ENCODE measurements at regions not wholly inside any gene's neighbourhood (a gene's known extent, or its start where the extent isn't known, plus 50 kb on each side); places are given as distances from the start of the nearest gene placed in this dataset.

DNA sequence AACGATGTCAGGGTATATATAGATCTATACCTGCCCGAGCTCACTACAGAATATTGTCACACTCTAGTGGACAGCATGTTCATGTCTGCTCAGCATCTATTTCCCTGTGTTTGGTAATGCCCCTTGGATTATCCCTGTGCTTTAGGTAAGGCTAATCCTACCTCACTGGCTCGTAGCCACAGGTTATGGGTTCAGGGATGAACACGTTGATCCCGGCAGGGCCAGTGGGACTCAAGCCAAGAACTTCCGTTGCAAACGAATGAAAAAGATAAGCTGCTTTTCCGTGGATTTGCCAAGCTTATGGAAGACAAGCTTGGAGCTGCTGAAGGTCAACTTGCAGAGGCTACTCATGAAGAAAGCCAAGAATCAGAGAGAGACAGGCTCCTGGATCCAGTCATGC lies 400.0 kb upstream of the TSHZ3 start:
- in situ Hi-C loops (cut with HindIII; ENCODE audit: low pct_unique_long_range_greater_than_20kb, low sequenced_read_pairs), result no loop called here
- no peak for DNase-seq (ENCODE audit: low read depth)

DNA sequence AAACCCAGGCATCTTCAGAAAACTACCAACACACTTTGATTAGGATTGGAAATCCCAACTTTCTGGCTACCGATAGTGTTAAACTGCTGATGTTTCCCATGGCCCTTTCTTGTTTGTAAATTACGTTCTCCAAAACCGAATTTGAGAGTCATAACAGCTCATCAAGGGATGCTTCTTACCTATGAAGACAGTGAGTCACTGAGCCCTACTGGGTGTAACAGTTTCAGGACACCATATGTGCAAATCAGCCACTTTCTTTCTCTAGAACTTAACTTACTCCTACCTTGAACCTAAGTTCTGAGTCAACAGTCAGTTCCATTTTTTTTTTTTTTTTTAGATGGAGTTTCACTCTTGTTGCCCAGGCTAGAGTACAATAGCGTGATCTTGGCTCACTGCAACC lies 410.1 kb upstream of the TSHZ3 start:
- no peak for DNase-seq (ENCODE audit: low read depth)

DNA sequence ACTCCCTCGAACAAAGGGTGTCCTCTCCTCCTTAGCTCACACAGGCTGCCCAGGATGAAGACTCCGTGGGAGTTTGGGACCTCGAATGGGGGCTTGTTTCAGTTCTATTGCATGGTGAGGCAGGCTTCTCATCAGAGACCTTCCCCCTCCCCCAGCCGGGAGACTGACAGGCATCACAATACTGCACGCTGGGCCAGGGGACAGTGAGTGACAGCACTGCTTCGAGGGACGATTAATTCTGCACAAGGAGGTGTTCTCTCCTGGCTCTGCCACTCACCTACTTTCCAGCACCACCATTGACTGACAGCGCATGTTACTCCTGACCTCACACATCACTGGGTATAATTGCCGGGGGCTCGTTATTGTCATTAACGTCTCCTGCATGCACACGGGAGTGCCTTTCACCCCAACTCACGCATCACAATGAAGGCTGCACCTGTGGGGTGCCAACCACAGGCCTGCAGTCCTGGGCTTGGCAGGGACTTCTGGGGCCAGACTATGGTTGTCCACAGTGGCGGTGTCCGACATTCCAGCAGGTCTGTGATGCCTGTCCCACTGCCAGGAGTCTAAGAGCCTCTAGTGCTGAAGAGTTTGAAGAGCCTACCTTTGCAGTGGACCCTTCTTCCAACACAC lies 412.2 kb upstream of the TSHZ3 start:
- DNase-seq (ENCODE audit: low read depth), result no peak
- in situ Hi-C loops (cut with HindIII; ENCODE audit: low pct_unique_long_range_greater_than_20kb, low sequenced_read_pairs), result no loop called here

More for the DNA sequence above, 410.1 kb upstream of the TSHZ3 start:
- in situ Hi-C loops (cut with HindIII; ENCODE audit: low pct_unique_long_range_greater_than_20kb, low sequenced_read_pairs), result no loop called here

DNA sequence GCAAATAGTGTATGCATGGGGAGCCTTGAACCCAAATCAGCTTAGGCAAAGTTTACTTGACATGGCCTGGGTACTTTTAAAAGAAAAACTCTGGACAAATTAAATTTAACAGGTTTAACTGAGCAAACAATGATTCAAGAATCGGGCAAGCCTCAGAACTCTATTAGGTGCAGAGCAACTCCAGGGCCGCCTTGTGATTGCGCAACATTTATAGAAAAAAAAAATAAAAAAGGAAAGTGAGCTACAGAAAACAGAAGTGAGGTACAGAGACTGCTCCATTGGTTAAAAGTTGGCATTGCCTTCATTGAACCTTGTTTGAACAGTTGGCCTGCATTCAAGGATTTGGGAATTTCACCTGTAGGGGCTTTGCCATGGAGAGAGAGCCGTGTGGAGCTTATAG lies 421.0 kb upstream of the TSHZ3 start:
- DNase-seq (ENCODE audit: low read depth), result no peak
- in situ Hi-C loops (cut with HindIII; ENCODE audit: low pct_unique_long_range_greater_than_20kb, low sequenced_read_pairs), result no loop called here

- in situ Hi-C loops (cut with HindIII; ENCODE audit: low pct_unique_long_range_greater_than_20kb, low sequenced_read_pairs), result no loop called here
- DNase-seq (ENCODE audit: low read depth), result no peak
Measured at GRCh38 chr19:31772915-31773314, 423.7 kb upstream of the TSHZ3 start.

DNA sequence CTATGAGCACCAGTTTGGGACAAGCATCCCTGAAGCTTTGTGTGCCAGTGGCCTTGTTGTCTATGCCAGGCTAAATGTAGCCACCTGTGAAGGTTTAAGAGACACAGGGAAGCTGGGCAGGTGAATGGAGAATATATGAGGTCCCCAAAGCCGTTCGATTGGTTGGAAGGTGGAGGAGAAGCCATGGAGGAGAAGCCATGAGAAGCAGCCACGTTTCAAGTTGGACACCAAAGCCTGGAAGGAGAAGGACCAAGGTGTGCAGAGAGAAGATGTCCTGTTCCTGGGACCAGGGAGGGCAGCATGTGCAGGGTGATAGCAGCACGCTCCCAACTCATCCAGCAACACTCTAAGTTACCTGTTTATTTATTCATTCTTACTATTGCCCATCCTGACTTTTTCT lies 432.3 kb upstream of the TSHZ3 start:
- DNase-seq (ENCODE audit: low read depth), result no peak
- in situ Hi-C loops (cut with HindIII; ENCODE audit: low pct_unique_long_range_greater_than_20kb, low sequenced_read_pairs), result no loop called here

DNA sequence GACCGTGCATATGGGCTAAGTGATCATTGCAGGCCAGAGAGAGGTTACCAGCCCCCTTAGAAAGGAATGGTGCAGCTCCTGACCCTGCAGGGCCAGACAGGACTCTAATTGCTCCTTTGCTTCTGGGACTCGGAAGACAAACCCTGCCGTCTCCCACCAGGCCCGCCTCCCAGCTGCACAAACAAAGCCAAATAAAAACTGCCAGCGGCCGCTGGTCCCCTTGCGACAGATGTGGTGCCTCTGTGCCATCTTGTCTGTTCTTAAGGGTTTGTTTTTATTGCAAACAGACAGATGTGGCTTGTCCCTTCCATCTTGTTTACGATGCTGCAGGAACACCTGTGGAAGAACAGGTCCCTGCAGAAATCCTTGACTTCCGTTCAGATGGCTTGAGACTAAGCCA lies 434.4 kb upstream of the TSHZ3 start:
- in situ Hi-C loops (cut with HindIII; ENCODE audit: low pct_unique_long_range_greater_than_20kb, low sequenced_read_pairs), result no loop called here
- DNase-seq (ENCODE audit: low read depth), result no peak

DNA sequence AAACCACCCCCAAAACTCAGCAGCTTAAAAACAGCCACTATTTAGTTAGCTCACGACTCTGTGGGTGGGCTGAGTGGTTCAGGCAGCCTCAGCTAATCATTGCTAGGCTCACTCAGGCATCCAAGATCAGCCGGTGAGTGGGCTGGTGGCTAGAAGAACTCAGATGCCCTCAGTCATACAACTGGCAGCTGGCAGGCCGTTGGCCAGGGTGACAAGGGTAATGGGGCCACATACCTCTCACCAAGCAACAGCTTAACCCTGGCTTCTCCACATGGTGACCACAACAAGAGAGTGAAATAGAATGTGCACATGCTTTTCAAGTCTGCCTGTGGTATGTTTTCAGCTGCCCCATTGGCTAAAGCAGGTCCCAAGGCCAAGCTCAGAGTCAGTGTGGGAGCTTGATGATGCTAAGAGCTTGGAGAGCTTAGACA lies 435.4 kb upstream of the TSHZ3 start:
- in situ Hi-C loops (cut with HindIII; ENCODE audit: low pct_unique_long_range_greater_than_20kb, low sequenced_read_pairs), result no loop called here
- DNase-seq (ENCODE audit: low read depth), result no peak

- in situ Hi-C loops (cut with HindIII; ENCODE audit: low pct_unique_long_range_greater_than_20kb, low sequenced_read_pairs), result no loop called here
- no peak for DNase-seq (ENCODE audit: low read depth)
Measured at GRCh38 chr19:31801611-31802010, 452.4 kb upstream of the TSHZ3 start.

DNA sequence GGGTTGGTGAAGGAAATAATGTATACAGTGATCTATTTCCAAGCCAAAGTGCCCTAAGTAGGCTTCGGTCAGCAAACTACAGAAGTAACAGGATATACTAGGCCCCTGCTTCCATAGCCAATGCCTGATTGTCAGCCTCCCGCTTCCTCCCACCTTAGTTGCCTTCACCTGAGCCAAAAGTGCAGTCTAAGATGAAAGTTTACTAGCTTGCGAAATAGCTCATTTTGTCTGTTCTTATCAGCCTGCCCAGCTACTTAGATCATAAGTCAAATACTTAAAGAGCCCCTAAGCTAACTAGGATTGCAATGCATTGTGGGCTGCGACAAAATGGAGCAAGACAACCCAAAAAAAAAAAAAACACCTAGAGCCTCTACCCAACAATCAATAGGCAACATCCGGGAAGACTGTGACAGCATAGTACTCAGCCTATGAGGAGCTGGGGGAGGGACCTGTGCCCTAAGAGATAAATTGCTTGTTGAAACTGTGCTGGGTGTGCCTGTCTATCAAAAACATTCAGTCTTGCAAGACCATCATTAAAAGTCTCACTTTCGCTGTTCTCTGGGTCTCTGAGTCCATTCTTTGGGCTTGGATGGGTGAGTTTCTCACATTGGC lies 454.7 kb upstream of the TSHZ3 start:
- in situ Hi-C loops (cut with HindIII; ENCODE audit: low pct_unique_long_range_greater_than_20kb, low sequenced_read_pairs), result no loop called here
- no peak for DNase-seq (ENCODE audit: low read depth)

- in situ Hi-C loops (cut with HindIII; ENCODE audit: low pct_unique_long_range_greater_than_20kb, low sequenced_read_pairs), result no loop called here
- no peak for DNase-seq (ENCODE audit: low read depth)
Measured at GRCh38 chr19:31804668-31805067, 455.4 kb upstream of the TSHZ3 start.

DNA sequence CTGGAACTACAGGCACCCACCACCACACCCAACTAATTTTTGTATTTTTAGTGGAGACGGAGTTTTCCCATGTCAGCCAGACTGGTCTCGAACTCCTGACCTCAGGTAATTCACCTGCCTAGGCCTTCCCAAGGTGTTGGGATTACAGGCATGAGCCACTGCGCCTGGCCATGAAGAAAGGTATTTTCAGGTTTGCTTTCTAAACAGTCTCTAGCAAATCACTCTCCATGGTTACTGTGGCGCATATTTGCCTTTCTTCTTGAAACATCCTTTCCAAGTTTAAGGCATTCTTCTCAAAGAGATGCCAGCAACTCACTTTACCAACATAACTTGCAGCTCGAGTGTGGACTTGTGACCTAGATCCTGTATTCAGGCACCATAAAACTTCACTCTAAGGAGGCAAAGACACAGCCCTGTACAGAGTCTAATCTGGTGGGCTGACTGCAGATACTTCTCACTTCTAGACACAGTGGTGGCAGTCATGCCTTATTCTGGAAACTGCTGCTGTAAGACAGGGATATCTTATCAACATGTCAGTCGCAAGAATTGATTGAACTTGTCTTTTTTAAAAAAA lies 461.4 kb upstream of the TSHZ3 start:
- DNase-seq (ENCODE audit: low read depth), result no peak
- in situ Hi-C loops (cut with HindIII; ENCODE audit: low pct_unique_long_range_greater_than_20kb, low sequenced_read_pairs), result no loop called here

- DNase-seq (ENCODE audit: low read depth), result no peak
- in situ Hi-C loops (cut with HindIII; ENCODE audit: low pct_unique_long_range_greater_than_20kb, low sequenced_read_pairs), result no loop called here
Measured at GRCh38 chr19:31817971-31818797, 468.9 kb upstream of the TSHZ3 start.

- in situ Hi-C loops (cut with HindIII; ENCODE audit: low pct_unique_long_range_greater_than_20kb, low sequenced_read_pairs), result no loop called here
- no peak for DNase-seq (ENCODE audit: low read depth)
Measured at GRCh38 chr19:31818798-31819105, 469.5 kb upstream of the TSHZ3 start.

GRCh38 chr19:31819837-31820236 lies 470.6 kb upstream of the TSHZ3 start:
- in situ Hi-C loops (cut with HindIII; ENCODE audit: low pct_unique_long_range_greater_than_20kb, low sequenced_read_pairs), result no loop called here
- DNase-seq (ENCODE audit: low read depth), result no peak

GRCh38 chr19:31821346-31821745 lies 472.1 kb upstream of the TSHZ3 start:
- in situ Hi-C loops (cut with HindIII; ENCODE audit: low pct_unique_long_range_greater_than_20kb, low sequenced_read_pairs), result no loop called here
- no peak for DNase-seq (ENCODE audit: low read depth)

GRCh38 chr19:31825134-31826094 lies 476.2 kb upstream of the TSHZ3 start:
- no peak for DNase-seq (ENCODE audit: low read depth)
- in situ Hi-C loops (cut with HindIII; ENCODE audit: low pct_unique_long_range_greater_than_20kb, low sequenced_read_pairs), result no loop called here

- in situ Hi-C loops (cut with HindIII; ENCODE audit: low pct_unique_long_range_greater_than_20kb, low sequenced_read_pairs), result no loop called here
- no peak for DNase-seq (ENCODE audit: low read depth)
Measured at GRCh38 chr19:31826325-31826724, 477.1 kb upstream of the TSHZ3 start.

Measured in Caki2 (cell line).